Testis (tissue), 2 donors: ENCODE measurements at regions not wholly inside any gene's neighbourhood (a gene's known extent, or its start where the extent isn't known, plus 50 kb on each side); places are given as distances from the start of the nearest gene placed in this dataset.

Experiments
- DNase-seq: peaks from one replicate; pipeline ENCODE4 v3.0.0-alpha.2; 2019
- H3K27ac ChIP-seq, 2 donors: fragments of 200-600 bp; sonication (generic); one replicate each; pipeline ENCODE4 v1.5.1; 2019
- H3K27me3 ChIP-seq: fragments of 200-600 bp; sonication (generic); one replicate; pipeline ENCODE4 v1.5.1; 2019
- H3K36me3 ChIP-seq: fragments of 200-600 bp; sonication (generic); one replicate; pipeline ENCODE4 v1.5.1; 2017; ENCODE audit warnings: low read depth; ENCODE audit errors: missing control alignments
- H3K4me1 ChIP-seq: fragments of 200-600 bp; sonication (generic); one replicate; pipeline ENCODE4 v1.5.1; 2019
- H3K4me3 ChIP-seq, 2 donors: fragments of 200-600 bp; sonication (generic); one replicate each; pipeline ENCODE4 v1.5.1; 2017 to 2019
- H3K9me3 ChIP-seq: fragments of 200-600 bp; sonication (generic); one replicate; pipeline ENCODE4 v1.5.1; 2017
- POLR2A ChIP-seq: fragments of 450-650 bp; IDR thresholded peaks from one replicate; pipeline ENCODE4 v1.6.1; 2017; ENCODE audit warnings: antibody characterized with exemption, mild to moderate bottlenecking, moderate library complexity
- WGBS, 2 donors: methylation state at CpG; one replicate each; pipeline ENCODE4 v1.1.5; 2018; 5-methylcytosine and 5-hydroxymethylcytosine counted together
- intact Hi-C: fragments of 100-400 bp; cut with DNase I; formaldehyde crosslinking; loops from one replicate; pipeline ENCODE4 v1.15.1; 2023; ENCODE audit warnings: low total_unique reads
- TF ChIP-seq, protein P1 (sequence below), 3 experiments: fragments of 450-650 bp in 2 of 3; fragments of 200-600 bp in 1 of 3; sonication (generic) in 1 of 3; IDR thresholded peaks; one replicate each; pipeline ENCODE4 v1.5.1; 2016 to 2019; ENCODE audit warnings: antibody characterized with exemption in 3 of 3, mild to moderate bottlenecking in 2 of 3, moderate library complexity in 1 of 3

DNA sequence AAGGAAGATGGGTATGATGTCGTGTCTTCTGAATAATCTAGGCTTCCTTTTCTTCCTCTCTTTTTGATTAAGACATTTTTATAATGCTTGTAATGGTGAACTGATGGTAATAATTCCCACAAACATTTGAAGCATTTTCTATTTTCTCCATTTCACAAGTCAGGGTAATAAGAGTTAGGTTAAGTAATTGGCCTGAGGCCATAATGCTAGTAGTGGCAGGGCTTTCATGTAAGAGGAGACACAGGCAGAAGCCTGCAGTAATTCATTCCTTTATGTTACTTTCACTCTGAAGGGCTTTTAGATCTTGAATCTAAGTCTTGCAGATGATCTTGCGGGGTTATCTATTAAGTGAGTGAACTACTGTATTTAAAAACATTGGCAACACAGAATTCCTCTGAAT lies 374.9 kb downstream of the MAT2B start:
- intact Hi-C loops, result no loop called here
- no peak for DNase-seq
- no peak overlapping the region for H3K4me3 ChIP-seq

DNA sequence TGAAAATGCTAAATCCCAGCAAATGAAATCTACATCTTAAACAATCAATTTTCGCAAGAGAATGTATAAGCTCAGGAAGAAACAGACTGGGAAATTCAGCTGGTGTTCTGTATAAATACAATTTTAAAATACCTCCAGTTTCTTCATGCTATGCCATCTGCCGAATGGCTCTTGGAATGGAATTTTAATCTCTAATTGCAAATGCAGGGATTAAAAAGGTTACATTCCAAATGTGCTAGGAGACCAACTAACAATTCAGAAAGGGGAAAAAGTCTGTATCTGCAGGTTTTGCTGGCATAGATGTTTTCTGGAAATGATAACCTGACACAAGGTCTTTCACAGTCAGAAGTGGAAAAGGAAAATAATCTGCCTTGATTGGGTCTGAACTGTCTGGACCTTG lies 379.7 kb downstream of the MAT2B start:
- intact Hi-C loops, result no loop called here
- Histone ChIP-seq H3K4me3 (no peak overlapping the region), H3K9me3 (no peaks in the 10 kb centered on the region), H3K27me3 (no peaks in the 10 kb centered on the region), H3K27ac (no peak overlapping the region), H3K36me3 (no peaks in the 10 kb centered on the region), H3K4me1 (no peaks in the 10 kb centered on the region)
- TF ChIP-seq, protein P1, sequence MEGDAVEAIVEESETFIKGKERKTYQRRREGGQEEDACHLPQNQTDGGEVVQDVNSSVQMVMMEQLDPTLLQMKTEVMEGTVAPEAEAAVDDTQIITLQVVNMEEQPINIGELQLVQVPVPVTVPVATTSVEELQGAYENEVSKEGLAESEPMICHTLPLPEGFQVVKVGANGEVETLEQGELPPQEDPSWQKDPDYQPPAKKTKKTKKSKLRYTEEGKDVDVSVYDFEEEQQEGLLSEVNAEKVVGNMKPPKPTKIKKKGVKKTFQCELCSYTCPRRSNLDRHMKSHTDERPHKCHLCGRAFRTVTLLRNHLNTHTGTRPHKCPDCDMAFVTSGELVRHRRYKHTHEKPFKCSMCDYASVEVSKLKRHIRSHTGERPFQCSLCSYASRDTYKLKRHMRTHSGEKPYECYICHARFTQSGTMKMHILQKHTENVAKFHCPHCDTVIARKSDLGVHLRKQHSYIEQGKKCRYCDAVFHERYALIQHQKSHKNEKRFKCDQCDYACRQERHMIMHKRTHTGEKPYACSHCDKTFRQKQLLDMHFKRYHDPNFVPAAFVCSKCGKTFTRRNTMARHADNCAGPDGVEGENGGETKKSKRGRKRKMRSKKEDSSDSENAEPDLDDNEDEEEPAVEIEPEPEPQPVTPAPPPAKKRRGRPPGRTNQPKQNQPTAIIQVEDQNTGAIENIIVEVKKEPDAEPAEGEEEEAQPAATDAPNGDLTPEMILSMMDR (IDR thresholded peaks at IDR 0.05), result no peak
- TF ChIP-seq POLR2A, result no peak
- 62 to 65% methylated on average over 2 of the region's 2 CpGs for WGBS, 2 donors
- no peak for DNase-seq

More for the DNA sequence above, 374.9 kb downstream of the MAT2B start:
- Histone ChIP-seq H3K9me3 (no peaks in the 10 kb centered on the region), H3K36me3 (no peaks in the 10 kb centered on the region), H3K27me3 (no peaks in the 10 kb centered on the region), H3K4me1 (no peaks in the 10 kb centered on the region), H3K27ac (no peak overlapping the region)
- 78 to 88% methylated on average over 2 of the region's 2 CpGs for WGBS, 2 donors
- TF ChIP-seq, protein P1 (IDR thresholded peaks at IDR 0.05), result no peak
- no peak for TF ChIP-seq POLR2A

DNA sequence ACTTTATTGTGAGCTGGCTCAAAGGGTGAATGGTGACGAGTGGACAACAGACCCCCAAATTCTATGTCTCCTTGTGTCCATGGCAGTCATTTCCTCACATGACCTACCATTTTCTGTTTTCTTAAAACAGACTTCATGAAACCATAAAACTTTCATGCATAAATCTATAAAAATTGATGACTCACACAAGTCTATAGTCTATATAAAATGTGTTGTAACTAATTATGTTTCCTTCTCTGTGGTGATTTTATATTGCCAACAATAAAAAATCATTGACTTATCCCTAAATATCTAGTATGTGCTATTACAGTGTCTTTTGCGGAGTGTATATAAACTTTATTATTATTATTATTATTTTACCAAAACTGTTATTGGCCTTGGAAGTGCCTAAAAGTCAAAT lies 382.4 kb downstream of the MAT2B start:
- no peak for DNase-seq
- TF ChIP-seq, protein P1 (IDR thresholded peaks at IDR 0.05), result no peak
- TF ChIP-seq POLR2A, result no peak
- no peak overlapping the region for H3K4me3 ChIP-seq
- no peaks in the 10 kb centered on the region for H3K9me3 ChIP-seq
- intact Hi-C loops, result no loop called here
- no peaks in the 10 kb centered on the region for H3K4me1 ChIP-seq
- H3K27ac ChIP-seq, result no peak overlapping the region
- WGBS, 2 donors, result 69 to 76% methylated on average over 2 of the region's 2 CpGs
- H3K27me3 ChIP-seq, result no peaks in the 10 kb centered on the region
- no peaks in the 10 kb centered on the region for H3K36me3 ChIP-seq

DNA sequence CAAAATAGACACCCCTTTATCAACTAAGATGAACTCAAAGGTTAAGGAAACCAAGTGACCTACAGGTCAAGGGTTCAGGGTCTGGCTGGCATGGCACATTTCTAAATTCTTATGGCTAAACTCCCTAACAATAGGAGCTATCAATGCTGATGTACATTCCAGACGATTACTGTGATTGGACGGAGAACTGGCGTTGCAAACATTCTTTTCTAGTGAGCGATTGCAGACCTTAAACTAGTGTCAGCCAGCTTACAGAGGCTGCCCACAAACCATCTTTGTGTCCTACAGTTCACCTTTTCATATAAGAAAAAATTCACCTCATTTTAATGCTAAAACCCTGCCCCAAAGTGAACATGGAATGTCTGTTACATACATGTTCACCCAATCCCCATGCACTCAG lies 382.9 kb downstream of the MAT2B start:
- intact Hi-C loops, result no loop called here
- Histone ChIP-seq H3K4me3 (no peak overlapping the region), H3K9me3 (no peaks in the 10 kb centered on the region), H3K4me1 (no peaks in the 10 kb centered on the region), H3K27ac (no peak overlapping the region), H3K27me3 (no peaks in the 10 kb centered on the region), H3K36me3 (no peaks in the 10 kb centered on the region)
- no peak for DNase-seq
- TF ChIP-seq POLR2A, result no peak
- TF ChIP-seq, protein P1 (IDR thresholded peaks at IDR 0.05), result no peak
- WGBS, 2 donors, result 82 to 94% methylated on average over 4 of the region's 4 CpGs

DNA sequence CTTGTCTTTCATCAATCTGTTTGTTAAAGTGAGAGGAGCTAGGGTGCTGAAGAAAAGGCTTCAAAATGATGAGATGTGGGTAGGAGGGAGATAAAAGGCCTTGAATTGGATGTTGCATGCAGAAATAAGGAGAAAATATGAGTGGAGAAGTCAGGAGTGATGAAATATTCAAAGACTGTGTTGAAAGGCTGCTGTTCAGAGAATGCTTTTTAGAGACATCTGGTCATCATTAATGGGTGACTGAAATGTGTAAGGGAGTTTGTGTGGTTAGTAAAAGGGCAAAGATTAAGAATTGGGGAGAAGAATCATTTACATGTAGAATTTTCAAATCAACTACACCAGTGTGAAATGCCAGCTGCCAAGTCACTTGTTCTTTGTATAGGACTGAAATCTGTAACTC lies 383.9 kb downstream of the MAT2B start:
- TF ChIP-seq, protein P1 (IDR thresholded peaks at IDR 0.05), result no peak
- no peak for TF ChIP-seq POLR2A
- no peaks in the 10 kb centered on the region for H3K9me3 ChIP-seq
- intact Hi-C loops, result no loop called here
- no peaks in the 10 kb centered on the region for H3K27me3 ChIP-seq
- no peaks in the 10 kb centered on the region for H3K4me1 ChIP-seq
- no peak for DNase-seq
- H3K4me3 ChIP-seq, result no peak overlapping the region
- no peaks in the 10 kb centered on the region for H3K36me3 ChIP-seq
- no peak overlapping the region for H3K27ac ChIP-seq
